SK-N-SH treated with all-trans-retinoic acid at 6 μM for 48 hours (cell line): ENCODE measurements at regions not wholly inside any gene's neighbourhood (a gene's known extent, or its start where the extent isn't known, plus 50 kb on each side); places are given as distances from the start of the nearest gene placed in this dataset.

Source experiments
- ATAC-seq: fragments of 200-7000 bp; cut with Tn5 transposase; 3 replicates; pipeline ENCODE4 v1.9.1; 2020; ENCODE audit warnings: mild to moderate bottlenecking, moderate library complexity
- BACH2 ChIP-seq: fragments of 250-450 bp; sonication (Bioruptor Pico); IDR thresholded peaks from 2 replicates; pipeline ENCODE4 v1.9.0; 2021; ENCODE audit warnings: mild to moderate bottlenecking, borderline replicate concordance
- ESRRG ChIP-seq: fragments of 250-450 bp; sonication (Bioruptor Pico); IDR thresholded peaks from 2 replicates; pipeline ENCODE4 v1.6.1; 2021; ENCODE audit warnings: mild to moderate bottlenecking
- ISL1 ChIP-seq: fragments of 250-450 bp; sonication (Bioruptor Pico); IDR thresholded peaks from 2 replicates; pipeline ENCODE4 v2.1.2; 2022; ENCODE audit warnings: mild to moderate bottlenecking, moderate library complexity
- OSR1 ChIP-seq: fragments of 250-450 bp; sonication (Bioruptor Pico); IDR thresholded peaks from 2 replicates; pipeline ENCODE4 v1.8.0; 2022; ENCODE audit warnings: moderate library complexity, mild to moderate bottlenecking, inconsistent platforms
- PATZ1 ChIP-seq: fragments of 250-450 bp; sonication (Bioruptor Pico); IDR thresholded peaks from 2 replicates; pipeline ENCODE4 v1.8.0; 2020; ENCODE audit warnings: mild to moderate bottlenecking, moderate library complexity, borderline replicate concordance
- POU6F1 ChIP-seq: fragments of 250-450 bp; sonication (Bioruptor Pico); IDR thresholded peaks from 2 replicates; pipeline ENCODE4 v1.8.0; 2021; ENCODE audit warnings: low read depth, mild to moderate bottlenecking, moderate library complexity, borderline replicate concordance
- RARB ChIP-seq: fragments of 250-450 bp; sonication (Bioruptor Pico); IDR thresholded peaks from 2 replicates; pipeline ENCODE4 v1.8.0; 2021; ENCODE audit warnings: mild to moderate bottlenecking, moderate library complexity
- SNAI2 ChIP-seq: fragments of 250-450 bp; sonication (Bioruptor Pico); IDR thresholded peaks from 2 replicates; pipeline ENCODE4 v1.5.0; 2020; ENCODE audit warnings: mild to moderate bottlenecking, moderate library complexity
- TCF4 ChIP-seq: fragments of 250-450 bp; sonication (Bioruptor Pico); IDR thresholded peaks from 2 replicates; pipeline ENCODE4 v1.8.0; 2021; ENCODE audit warnings: mild to moderate bottlenecking, moderate library complexity, borderline replicate concordance
- TSHZ2 ChIP-seq: fragments of 250-450 bp; sonication (Bioruptor Pico); IDR thresholded peaks from 2 replicates; pipeline ENCODE4 v1.5.0; 2020; ENCODE audit warnings: mild to moderate bottlenecking, moderate library complexity
- ZC3H10 ChIP-seq: fragments of 250-450 bp; sonication (Bioruptor Pico); IDR thresholded peaks from 2 replicates; pipeline ENCODE4 v1.5.1; 2021; ENCODE audit warnings: mild to moderate bottlenecking, moderate library complexity
- ZFP3 ChIP-seq: fragments of 250-450 bp; sonication (Bioruptor Pico); IDR thresholded peaks from 2 replicates; pipeline ENCODE4 v1.5.0; 2020; ENCODE audit warnings: mild to moderate bottlenecking, moderate library complexity
- ZNF565 ChIP-seq: fragments of 450-650 bp; formaldehyde crosslinking; conservative IDR thresholded peaks from 2 replicates; pipeline ENCODE4 v1.5.0; 2020; ENCODE audit warnings: low read depth, mild to moderate bottlenecking, moderate library complexity
- ZNF8 ChIP-seq: fragments of 450-650 bp; formaldehyde crosslinking; IDR thresholded peaks from 2 replicates; pipeline ENCODE4 v1.5.0; 2020; ENCODE audit warnings: mild to moderate bottlenecking, moderate library complexity
- TF ChIP-seq, protein P1 (sequence below): fragments of 250-450 bp; sonication (Bioruptor Pico); IDR thresholded peaks from 2 replicates; pipeline ENCODE4 v1.5.1; 2020; ENCODE audit warnings: low read depth, mild to moderate bottlenecking, moderate library complexity
- TF ChIP-seq, protein P2 (sequence below): fragments of 250-450 bp; sonication (Bioruptor Pico); IDR thresholded peaks from 2 replicates; pipeline ENCODE4 v1.5.1; 2021; ENCODE audit warnings: mild to moderate bottlenecking, moderate library complexity

- TF ChIP-seq SNAI2 (CRISPR knock-in tag) (no peak), POU6F1 (CRISPR knock-in tag) (no peak), ZFP3 (no peak), ZC3H10 (no peak)
- TF ChIP-seq, all 23 proteins: peak for 0
- ATAC-seq, result no peak
These were observed 80.8 kb upstream of the RNU6ATAC start for GRCh38 chr9:134245179-134245578.

GRCh38 chr9:134247918-134248631, 78.2 kb upstream of the RXRA start:
- no peak for ATAC-seq
- TF ChIP-seq RARB (CRISPR knock-in tag), result no peak

- no peak for ATAC-seq
- no peak for TF ChIP-seq ZC3H10
- TF ChIP-seq RARB (CRISPR knock-in tag), result no peak
- no peak for TF ChIP-seq ISL1 (CRISPR knock-in tag)
- no peak for TF ChIP-seq ZNF8 (CRISPR knock-in tag)
- TF ChIP-seq ESRRG, result no peak
These were observed 74.8 kb upstream of the RXRA start for GRCh38 chr9:134251296-134252069.

DNA sequence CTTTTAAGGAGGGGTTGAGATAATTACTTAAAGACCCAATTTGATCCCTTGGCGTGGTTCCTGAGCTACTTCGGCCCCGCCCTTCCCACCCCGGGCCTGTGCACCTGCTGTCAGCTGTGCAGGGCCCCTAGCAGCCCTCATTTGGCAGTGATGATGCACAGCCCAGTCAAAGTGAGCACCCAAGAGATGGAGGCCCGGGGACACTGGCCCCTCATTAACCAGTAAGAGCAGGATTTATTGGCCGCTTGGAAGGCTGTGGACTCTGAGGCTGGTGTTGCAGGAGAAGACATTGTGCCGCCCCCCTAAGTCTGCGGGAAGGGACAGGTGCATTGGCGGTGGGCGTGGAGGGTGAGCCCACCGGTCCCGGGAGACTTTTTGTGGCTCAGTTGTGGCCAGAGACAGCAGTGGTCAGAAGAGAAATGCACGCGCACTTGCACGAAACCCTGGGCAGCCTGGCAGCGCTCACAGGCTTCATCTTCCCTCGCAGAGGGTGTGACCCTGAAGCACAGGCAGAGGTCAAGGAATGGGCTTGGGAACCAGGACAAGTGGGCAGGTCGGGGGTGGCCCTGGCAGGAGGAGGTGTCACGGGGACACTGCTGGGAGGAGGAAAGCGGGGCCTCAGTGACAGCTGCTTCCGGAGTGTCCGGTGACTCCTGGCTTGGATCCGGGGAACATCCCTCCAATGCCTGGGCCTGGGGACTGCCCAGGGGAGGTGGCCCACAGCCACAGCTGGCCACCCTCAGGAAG, 74.0 kb upstream of the RXRA start:
- TF ChIP-seq TSHZ2 (CRISPR knock-in tag) (no peak), SNAI2 (CRISPR knock-in tag) (no peak), PATZ1 (CRISPR knock-in tag) (no peak), ISL1 (CRISPR knock-in tag) (no peak), BACH2 (no peak), ZNF565 (no peak), OSR1 (no peak), RARB (CRISPR knock-in tag) (no peak), ZNF8 (CRISPR knock-in tag) (no peak), TCF4 (CRISPR knock-in tag) (no peak)
- TF ChIP-seq, protein P1, sequence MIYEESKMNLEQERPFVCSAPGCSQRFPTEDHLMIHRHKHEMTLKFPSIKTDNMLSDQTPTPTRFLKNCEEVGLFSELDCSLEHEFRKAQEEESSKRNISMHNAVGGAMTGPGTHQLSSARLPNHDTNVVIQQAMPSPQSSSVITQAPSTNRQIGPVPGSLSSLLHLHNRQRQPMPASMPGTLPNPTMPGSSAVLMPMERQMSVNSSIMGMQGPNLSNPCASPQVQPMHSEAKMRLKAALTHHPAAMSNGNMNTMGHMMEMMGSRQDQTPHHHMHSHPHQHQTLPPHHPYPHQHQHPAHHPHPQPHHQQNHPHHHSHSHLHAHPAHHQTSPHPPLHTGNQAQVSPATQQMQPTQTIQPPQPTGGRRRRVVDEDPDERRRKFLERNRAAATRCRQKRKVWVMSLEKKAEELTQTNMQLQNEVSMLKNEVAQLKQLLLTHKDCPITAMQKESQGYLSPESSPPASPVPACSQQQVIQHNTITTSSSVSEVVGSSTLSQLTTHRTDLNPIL (CRISPR knock-in tag), result no peak
- TF ChIP-seq, protein P2, sequence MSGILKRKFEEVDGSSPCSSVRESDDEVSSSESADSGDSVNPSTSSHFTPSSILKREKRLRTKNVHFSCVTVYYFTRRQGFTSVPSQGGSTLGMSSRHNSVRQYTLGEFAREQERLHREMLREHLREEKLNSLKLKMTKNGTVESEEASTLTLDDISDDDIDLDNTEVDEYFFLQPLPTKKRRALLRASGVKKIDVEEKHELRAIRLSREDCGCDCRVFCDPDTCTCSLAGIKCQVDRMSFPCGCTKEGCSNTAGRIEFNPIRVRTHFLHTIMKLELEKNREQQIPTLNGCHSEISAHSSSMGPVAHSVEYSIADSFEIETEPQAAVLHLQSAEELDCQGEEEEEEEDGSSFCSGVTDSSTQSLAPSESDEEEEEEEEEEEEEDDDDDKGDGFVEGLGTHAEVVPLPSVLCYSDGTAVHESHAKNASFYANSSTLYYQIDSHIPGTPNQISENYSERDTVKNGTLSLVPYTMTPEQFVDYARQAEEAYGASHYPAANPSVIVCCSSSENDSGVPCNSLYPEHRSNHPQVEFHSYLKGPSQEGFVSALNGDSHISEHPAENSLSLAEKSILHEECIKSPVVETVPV (CRISPR knock-in tag), result no peak
- ATAC-seq, result no peak
